ENCODE measurements at regions not wholly inside any gene's neighbourhood (a gene's known extent, or its start where the extent isn't known, plus 50 kb on each side); places are given as distances from the start of the nearest gene placed in this dataset.

GRCh38 chr3:33919312-33920120, 121.1 kb downstream of the PDCD6IP start:
- TF ChIP-seq, protein P1, sequence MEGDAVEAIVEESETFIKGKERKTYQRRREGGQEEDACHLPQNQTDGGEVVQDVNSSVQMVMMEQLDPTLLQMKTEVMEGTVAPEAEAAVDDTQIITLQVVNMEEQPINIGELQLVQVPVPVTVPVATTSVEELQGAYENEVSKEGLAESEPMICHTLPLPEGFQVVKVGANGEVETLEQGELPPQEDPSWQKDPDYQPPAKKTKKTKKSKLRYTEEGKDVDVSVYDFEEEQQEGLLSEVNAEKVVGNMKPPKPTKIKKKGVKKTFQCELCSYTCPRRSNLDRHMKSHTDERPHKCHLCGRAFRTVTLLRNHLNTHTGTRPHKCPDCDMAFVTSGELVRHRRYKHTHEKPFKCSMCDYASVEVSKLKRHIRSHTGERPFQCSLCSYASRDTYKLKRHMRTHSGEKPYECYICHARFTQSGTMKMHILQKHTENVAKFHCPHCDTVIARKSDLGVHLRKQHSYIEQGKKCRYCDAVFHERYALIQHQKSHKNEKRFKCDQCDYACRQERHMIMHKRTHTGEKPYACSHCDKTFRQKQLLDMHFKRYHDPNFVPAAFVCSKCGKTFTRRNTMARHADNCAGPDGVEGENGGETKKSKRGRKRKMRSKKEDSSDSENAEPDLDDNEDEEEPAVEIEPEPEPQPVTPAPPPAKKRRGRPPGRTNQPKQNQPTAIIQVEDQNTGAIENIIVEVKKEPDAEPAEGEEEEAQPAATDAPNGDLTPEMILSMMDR (IDR thresholded peaks at IDR 0.05; ENCODE audit: low read depth, low read length, missing control alignments) = no peak
- Histone ChIP-seq H3K36me3 (replicated peaks) (no peaks in the 10 kb centered on the region), H3K27ac (no peak overlapping the region), H3K27me3 (replicated peaks) (no peaks in the 10 kb centered on the region), H3K4me3 (ENCODE audit: low read depth, low read length) (no peak overlapping the region)
- DNase-seq = no peak
- in situ Hi-C loops (cut with HindIII; ENCODE audit: low pct_ligation_motif_present, low sequenced_read_pairs) = no loop called here

GRCh38 chr3:33920511-33920910, 122.1 kb downstream of the PDCD6IP start:
- in situ Hi-C loops (cut with HindIII; ENCODE audit: low pct_ligation_motif_present, low sequenced_read_pairs) = no loop called here
- Histone ChIP-seq H3K4me3 (ENCODE audit: low read depth, low read length) (no peak overlapping the region), H3K36me3 (replicated peaks) (no peaks in the 10 kb centered on the region), H3K27ac (no peak overlapping the region), H3K27me3 (replicated peaks) (no peaks in the 10 kb centered on the region)
- DNase-seq = no peak
- TF ChIP-seq, protein P1 (IDR thresholded peaks at IDR 0.05; ENCODE audit: low read depth, low read length, missing control alignments) = no peak

GRCh38 chr3:33921608-33922007, 123.2 kb downstream of the PDCD6IP start:
- no peaks in the 10 kb centered on the region for H3K36me3 ChIP-seq (replicated peaks)
- no peaks in the 10 kb centered on the region for H3K27me3 ChIP-seq (replicated peaks)
- TF ChIP-seq, protein P1 (IDR thresholded peaks at IDR 0.05; ENCODE audit: low read depth, low read length, missing control alignments) = no peak
- no peak overlapping the region for H3K4me3 ChIP-seq (ENCODE audit: low read depth, low read length)
- in situ Hi-C loops (cut with HindIII; ENCODE audit: low pct_ligation_motif_present, low sequenced_read_pairs) = no loop called here
- H3K27ac ChIP-seq = no peak overlapping the region
- no peak for DNase-seq

DNA sequence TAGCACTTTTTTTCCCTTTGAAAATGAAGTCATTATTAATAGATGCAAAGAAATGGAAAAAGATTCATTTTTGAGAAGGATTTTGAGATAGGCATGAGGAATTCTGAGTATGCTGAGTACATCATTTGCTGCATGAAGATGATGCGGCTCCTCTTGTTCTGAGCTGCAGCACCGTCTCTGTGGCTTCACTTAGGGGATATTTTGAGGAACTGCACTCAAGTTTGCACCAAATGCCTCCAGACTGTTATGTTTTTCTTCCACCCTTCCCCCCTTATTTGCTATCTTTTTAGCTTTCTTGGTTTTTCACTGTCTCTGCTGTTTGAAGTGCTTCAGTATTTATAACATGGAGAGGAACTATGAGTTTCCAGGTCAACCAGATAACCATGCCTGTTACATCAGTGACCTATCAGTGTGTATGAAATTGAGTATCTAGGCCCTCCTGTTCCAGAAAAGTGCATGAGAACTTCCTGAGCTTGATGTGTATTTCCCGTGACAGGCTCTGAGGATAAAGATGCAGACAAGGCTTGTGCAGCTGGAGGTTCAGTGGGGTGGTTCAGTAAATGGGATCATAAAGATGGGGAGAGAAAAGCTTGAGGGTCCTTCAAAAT, 128.7 kb downstream of the PDCD6IP start:
- H3K27ac ChIP-seq = no peak overlapping the region
- H3K27me3 ChIP-seq (replicated peaks) = no peaks in the 10 kb centered on the region

GRCh38 chr3:33929813-33930212, 131.4 kb downstream of the PDCD6IP start:
- TF ChIP-seq, protein P1 (IDR thresholded peaks at IDR 0.05; ENCODE audit: low read depth, low read length, missing control alignments) = no peak
- in situ Hi-C loops (cut with HindIII; ENCODE audit: low pct_ligation_motif_present, low sequenced_read_pairs) = no loop called here
- no peak for DNase-seq
- no peaks in the 10 kb centered on the region for H3K27me3 ChIP-seq (replicated peaks)
- no peak overlapping the region for H3K4me3 ChIP-seq (ENCODE audit: low read depth, low read length)
- H3K27ac ChIP-seq = no peak overlapping the region
- no peaks in the 10 kb centered on the region for H3K36me3 ChIP-seq (replicated peaks)

More for the DNA sequence above, 128.7 kb downstream of the PDCD6IP start:
- no peak for DNase-seq
- TF ChIP-seq, protein P1 (IDR thresholded peaks at IDR 0.05; ENCODE audit: low read depth, low read length, missing control alignments) = no peak
- no peak overlapping the region for H3K4me3 ChIP-seq (ENCODE audit: low read depth, low read length)
- no peaks in the 10 kb centered on the region for H3K36me3 ChIP-seq (replicated peaks)
- in situ Hi-C loops (cut with HindIII; ENCODE audit: low pct_ligation_motif_present, low sequenced_read_pairs) = no loop called here

All from brain microvascular endothelial cell (primary cell).